Endodermal cell (in vitro differentiated cells): ENCODE measurements at regions not wholly inside any gene's neighbourhood (a gene's known extent, or its start where the extent isn't known, plus 50 kb on each side); places are given as distances from the start of the nearest gene placed in this dataset.

ENCODE experiments used
- DNase-seq: peaks from one replicate; pipeline ENCODE4 v3.0.0-alpha.2; 2017
- H3K27ac ChIP-seq: 2 replicates; pipeline ENCODE4 v1.5.1; 2013; ENCODE audit warnings: mild to moderate bottlenecking, low read depth, low read length, moderate library complexity
- H3K27me3 ChIP-seq: 2 replicates; pipeline ENCODE4 v1.6.1; 2013; ENCODE audit warnings: mild to moderate bottlenecking, low read length, moderate library complexity; ENCODE audit not compliant: insufficient read depth, control insufficient read depth, poor library complexity, severe bottlenecking
- H3K36me3 ChIP-seq: 2 replicates; pipeline ENCODE4 v1.7.0; 2013; ENCODE audit warnings: mild to moderate bottlenecking, low read length, moderate library complexity; ENCODE audit not compliant: control insufficient read depth, insufficient read depth
- H3K4me1 ChIP-seq: one replicate; pipeline ENCODE4 v1.7.0; 2013; ENCODE audit warnings: low read length; ENCODE audit not compliant: control insufficient read depth, insufficient read depth
- H3K4me3 ChIP-seq: 2 replicates; pipeline ENCODE4 v1.5.1; 2013; ENCODE audit warnings: mild to moderate bottlenecking, low read length, moderate library complexity
- H3K9ac ChIP-seq: 2 replicates; pipeline ENCODE4 v1.6.1; 2013; ENCODE audit warnings: mild to moderate bottlenecking, low read length, moderate library complexity; ENCODE audit not compliant: poor library complexity, severe bottlenecking; ENCODE audit errors: extremely low read depth
- H3K9me3 ChIP-seq: 2 replicates; pipeline ENCODE4 v1.6.1; 2013; ENCODE audit warnings: mild to moderate bottlenecking, low read length, moderate library complexity; ENCODE audit not compliant: control insufficient read depth
- H3K27ac Mint-ChIP-seq: 2 replicates; pipeline ENCODE4 v1.8.0; 2020; ENCODE audit warnings: mixed read lengths
- H3K27me3 Mint-ChIP-seq: 2 replicates; pipeline ENCODE4 v1.8.0; 2021; ENCODE audit warnings: mild to moderate bottlenecking, mixed read lengths; ENCODE audit not compliant: insufficient read depth
- H3K36me3 Mint-ChIP-seq: 2 replicates; pipeline ENCODE4 v1.8.0; 2020; ENCODE audit warnings: low read depth, mixed read lengths
- H3K4me1 Mint-ChIP-seq: 2 replicates; pipeline ENCODE4 v1.8.0; 2020; ENCODE audit warnings: mixed read lengths
- H3K4me3 Mint-ChIP-seq: 2 replicates; pipeline ENCODE4 v1.8.0; 2020; ENCODE audit warnings: mild to moderate bottlenecking, moderate library complexity, mixed read lengths
- H3K9me3 Mint-ChIP-seq: 2 replicates; pipeline ENCODE4 v1.8.0; 2020; ENCODE audit warnings: mild to moderate bottlenecking, mixed read lengths
- WGBS, 2 experiments: methylation state at CpG; one replicate each; pipeline versions ENCODE4 v1.1.5 to v1.1.7; 2013; ENCODE audit warnings: missing lambda C conversion rate in 2 of 2, mixed read lengths in 1 of 2; ENCODE audit not compliant: insufficient coverage in 1 of 2, insufficient read length in 1 of 2; 5-methylcytosine and 5-hydroxymethylcytosine counted together
- TF ChIP-seq, protein P1 (sequence below): fragments of 200-600 bp; sonication (generic); conservative IDR thresholded peaks from 2 replicates; pipeline ENCODE4 v1.5.0; 2021; ENCODE audit warnings: antibody characterized with exemption, mild to moderate bottlenecking

DNA sequence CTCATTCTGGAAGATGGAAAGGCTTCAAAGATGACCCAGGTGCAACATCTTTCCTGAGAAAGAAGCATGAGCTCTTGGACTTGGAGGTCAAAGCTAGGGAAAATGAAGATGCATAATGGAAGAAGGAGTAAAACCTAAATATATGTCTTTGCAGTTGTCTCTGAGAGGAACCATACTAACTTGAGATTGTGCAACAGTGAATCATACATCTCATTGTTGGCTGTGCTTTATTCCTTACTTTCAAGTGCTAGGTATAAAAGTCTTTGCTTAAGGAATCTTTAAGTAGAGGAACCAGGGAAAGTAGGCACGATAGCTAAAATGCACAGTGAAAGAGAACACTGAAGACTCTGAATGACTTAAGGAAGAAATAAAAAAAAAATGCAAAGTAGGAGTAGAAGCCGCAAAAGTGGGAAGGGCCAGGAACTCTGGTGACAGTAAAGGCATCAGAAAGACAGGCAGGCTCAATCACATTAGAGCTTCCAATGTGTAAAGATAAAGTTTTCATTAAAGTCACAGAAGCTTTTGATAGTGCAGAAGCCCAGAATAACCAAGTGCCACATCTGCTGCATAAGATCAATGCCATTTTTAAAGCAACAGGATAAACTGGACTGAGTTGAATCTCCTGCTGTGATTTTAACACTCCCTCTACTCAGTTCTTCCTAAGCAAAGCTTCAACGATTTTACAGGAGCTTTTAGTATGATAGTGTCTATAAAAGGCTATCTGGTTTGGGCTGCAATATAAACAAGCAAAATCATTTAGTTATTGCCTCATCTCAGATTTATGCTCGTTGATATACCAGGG lies 432.3 kb upstream of the EDIL3 start:
- no peak overlapping the region for H3K4me3 ChIP-seq
- H3K27me3 Mint-ChIP-seq = no peaks in the 10 kb centered on the region
- 78 to 81% methylated on average over 2 to 4 of the region's 4 CpGs for WGBS, 2 experiments
- no peak overlapping the region for H3K27ac ChIP-seq
- TF ChIP-seq, protein P1, sequence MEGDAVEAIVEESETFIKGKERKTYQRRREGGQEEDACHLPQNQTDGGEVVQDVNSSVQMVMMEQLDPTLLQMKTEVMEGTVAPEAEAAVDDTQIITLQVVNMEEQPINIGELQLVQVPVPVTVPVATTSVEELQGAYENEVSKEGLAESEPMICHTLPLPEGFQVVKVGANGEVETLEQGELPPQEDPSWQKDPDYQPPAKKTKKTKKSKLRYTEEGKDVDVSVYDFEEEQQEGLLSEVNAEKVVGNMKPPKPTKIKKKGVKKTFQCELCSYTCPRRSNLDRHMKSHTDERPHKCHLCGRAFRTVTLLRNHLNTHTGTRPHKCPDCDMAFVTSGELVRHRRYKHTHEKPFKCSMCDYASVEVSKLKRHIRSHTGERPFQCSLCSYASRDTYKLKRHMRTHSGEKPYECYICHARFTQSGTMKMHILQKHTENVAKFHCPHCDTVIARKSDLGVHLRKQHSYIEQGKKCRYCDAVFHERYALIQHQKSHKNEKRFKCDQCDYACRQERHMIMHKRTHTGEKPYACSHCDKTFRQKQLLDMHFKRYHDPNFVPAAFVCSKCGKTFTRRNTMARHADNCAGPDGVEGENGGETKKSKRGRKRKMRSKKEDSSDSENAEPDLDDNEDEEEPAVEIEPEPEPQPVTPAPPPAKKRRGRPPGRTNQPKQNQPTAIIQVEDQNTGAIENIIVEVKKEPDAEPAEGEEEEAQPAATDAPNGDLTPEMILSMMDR = no peak
- H3K9ac ChIP-seq = no peak overlapping the region
- H3K36me3 ChIP-seq = no peaks in the 10 kb centered on the region
- H3K4me1 Mint-ChIP-seq = peaks cover 6% of the 10 kb centered on the region
- no peaks in the 10 kb centered on the region for H3K36me3 Mint-ChIP-seq
- H3K4me1 ChIP-seq = peaks cover 4% of the 10 kb centered on the region
- H3K27ac Mint-ChIP-seq = peak overlapping the region; percentile 10
- H3K27me3 ChIP-seq = no peaks in the 10 kb centered on the region
- no peak for DNase-seq
- H3K4me3 Mint-ChIP-seq = no peak overlapping the region
- H3K9me3 ChIP-seq = no peaks in the 10 kb centered on the region
- H3K9me3 Mint-ChIP-seq = peaks cover 4% of the 10 kb centered on the region

DNA sequence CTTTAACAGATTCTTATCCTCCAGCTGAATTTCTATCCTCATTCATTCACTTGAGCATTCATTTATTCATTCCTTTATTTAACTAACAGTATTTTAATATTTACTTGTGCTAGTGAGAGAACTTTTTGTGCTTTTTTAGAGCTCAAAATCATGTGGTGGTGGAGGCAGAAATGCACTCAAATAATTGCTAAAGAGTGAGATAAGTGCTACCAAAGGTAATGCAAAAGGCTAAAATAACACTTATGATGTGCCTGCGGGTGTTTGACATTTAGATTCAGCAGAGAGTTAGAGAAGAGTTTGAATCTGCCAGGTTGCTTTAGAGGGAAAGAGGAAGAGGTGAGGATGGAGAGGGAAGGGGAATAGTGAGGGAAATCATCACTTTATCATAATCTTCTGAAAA lies 431.5 kb upstream of the EDIL3 start:
- Mint-ChIP-seq H3K36me3 (no peaks in the 10 kb centered on the region), H3K27me3 (no peaks in the 10 kb centered on the region), H3K4me3 (no peak overlapping the region), H3K9me3 (peaks cover 4% of the 10 kb centered on the region), H3K27ac (no peak overlapping the region), H3K4me1 (peaks cover 6% of the 10 kb centered on the region)
- H3K27me3 ChIP-seq = no peaks in the 10 kb centered on the region
- DNase-seq = no peak
- no peaks in the 10 kb centered on the region for H3K36me3 ChIP-seq
- H3K4me1 ChIP-seq = peaks cover 4% of the 10 kb centered on the region
- H3K9me3 ChIP-seq = no peaks in the 10 kb centered on the region
- no peak overlapping the region for H3K9ac ChIP-seq
- 86 to 91% methylated on average over 1 of the region's 1 CpG for WGBS, 2 experiments
- H3K27ac ChIP-seq = no peak overlapping the region
- TF ChIP-seq, protein P1 = no peak
- no peak overlapping the region for H3K4me3 ChIP-seq

DNA sequence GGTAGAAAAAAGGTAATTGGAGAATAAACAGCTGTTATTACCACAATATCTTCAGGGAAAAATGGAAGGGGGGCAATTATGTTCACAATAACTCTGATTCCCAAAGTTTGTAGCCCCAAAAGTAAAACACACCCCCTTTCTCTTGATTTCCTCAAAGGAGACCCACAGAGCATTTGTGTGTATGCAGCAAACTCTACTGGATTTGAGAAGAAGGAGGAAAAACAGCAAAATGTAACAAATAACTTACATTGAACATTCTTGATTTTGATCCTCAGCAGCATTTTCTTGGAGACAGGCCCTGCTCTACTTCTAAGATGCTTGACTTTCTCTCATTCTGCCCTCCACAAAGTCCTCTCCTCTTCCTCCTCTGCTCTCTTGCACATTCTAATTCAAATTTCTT lies 420.8 kb upstream of the EDIL3 start:
- no peaks in the 10 kb centered on the region for H3K4me1 Mint-ChIP-seq

More for the DNA sequence above, 420.8 kb upstream of the EDIL3 start:
- Histone ChIP-seq H3K9ac (no peak overlapping the region), H3K36me3 (no peaks in the 10 kb centered on the region), H3K4me3 (no peak overlapping the region), H3K27me3 (no peaks in the 10 kb centered on the region), H3K27ac (no peak overlapping the region), H3K4me1 (no peaks in the 10 kb centered on the region), H3K9me3 (no peaks in the 10 kb centered on the region)
- no peak overlapping the region for H3K27ac Mint-ChIP-seq
- no peaks in the 10 kb centered on the region for H3K36me3 Mint-ChIP-seq
- TF ChIP-seq, protein P1 = no peak
- H3K9me3 Mint-ChIP-seq = no peaks in the 10 kb centered on the region
- no peaks in the 10 kb centered on the region for H3K27me3 Mint-ChIP-seq
- no peak for DNase-seq
- H3K4me3 Mint-ChIP-seq = no peak overlapping the region
